ENCODE measurements at regions not wholly inside any gene's neighbourhood (a gene's known extent, or its start where the extent isn't known, plus 50 kb on each side); places are given as distances from the start of the nearest gene placed in this dataset.

GRCh38 chr5:135186662-135187522 lies 152.9 kb upstream of the PITX1 start:
- H3K36me3 ChIP-seq = no peaks in the 10 kb centered on the region
- no peaks in the 10 kb centered on the region for H3K9me3 ChIP-seq (replicated peaks)
- no peak for DNase-seq
- intact Hi-C loops (cut with micrococcal nuclease) = no loop called here
- no peak overlapping the region for H3K4me3 ChIP-seq
- H3K27me3 ChIP-seq (ENCODE audit: low read depth) = peaks cover 88% of the 10 kb centered on the region
- H3K4me1 ChIP-seq = peaks cover 10% of the 10 kb centered on the region
- no peak overlapping the region for H3K27ac ChIP-seq (replicated peaks)
- TF ChIP-seq, protein P1, sequence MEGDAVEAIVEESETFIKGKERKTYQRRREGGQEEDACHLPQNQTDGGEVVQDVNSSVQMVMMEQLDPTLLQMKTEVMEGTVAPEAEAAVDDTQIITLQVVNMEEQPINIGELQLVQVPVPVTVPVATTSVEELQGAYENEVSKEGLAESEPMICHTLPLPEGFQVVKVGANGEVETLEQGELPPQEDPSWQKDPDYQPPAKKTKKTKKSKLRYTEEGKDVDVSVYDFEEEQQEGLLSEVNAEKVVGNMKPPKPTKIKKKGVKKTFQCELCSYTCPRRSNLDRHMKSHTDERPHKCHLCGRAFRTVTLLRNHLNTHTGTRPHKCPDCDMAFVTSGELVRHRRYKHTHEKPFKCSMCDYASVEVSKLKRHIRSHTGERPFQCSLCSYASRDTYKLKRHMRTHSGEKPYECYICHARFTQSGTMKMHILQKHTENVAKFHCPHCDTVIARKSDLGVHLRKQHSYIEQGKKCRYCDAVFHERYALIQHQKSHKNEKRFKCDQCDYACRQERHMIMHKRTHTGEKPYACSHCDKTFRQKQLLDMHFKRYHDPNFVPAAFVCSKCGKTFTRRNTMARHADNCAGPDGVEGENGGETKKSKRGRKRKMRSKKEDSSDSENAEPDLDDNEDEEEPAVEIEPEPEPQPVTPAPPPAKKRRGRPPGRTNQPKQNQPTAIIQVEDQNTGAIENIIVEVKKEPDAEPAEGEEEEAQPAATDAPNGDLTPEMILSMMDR (IDR thresholded peaks at IDR 0.05; ENCODE audit: borderline replicate concordance) = no peak

DNA sequence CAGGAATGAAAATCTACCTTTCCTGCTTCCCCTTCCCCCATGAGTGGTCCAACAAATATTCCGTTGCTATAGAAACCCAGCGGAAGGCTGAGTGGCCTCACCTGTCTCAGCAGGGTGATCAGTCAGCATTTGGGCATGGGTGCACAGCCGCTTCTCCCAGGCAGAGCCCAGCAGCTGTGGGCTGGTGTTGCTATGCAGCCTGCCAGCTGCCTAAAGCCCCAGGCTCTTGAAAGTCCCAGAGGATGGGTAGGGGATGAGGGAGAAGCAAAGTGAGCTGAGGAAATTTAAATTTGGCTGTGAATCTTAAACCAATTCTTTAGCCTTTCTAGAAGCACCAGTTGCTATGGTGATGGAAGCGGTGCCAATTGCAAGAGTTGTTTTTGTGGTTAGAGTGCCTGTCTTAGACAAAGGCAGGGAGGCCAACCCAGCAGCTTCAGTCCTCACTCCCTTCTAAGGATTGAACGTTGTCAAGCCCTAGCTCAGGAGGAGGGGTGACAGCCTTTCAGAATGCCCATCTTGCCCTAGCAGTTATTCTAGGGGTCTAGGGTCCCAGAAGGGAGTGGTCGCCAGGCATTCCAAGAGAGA lies 151.5 kb upstream of the PITX1 start:
- Histone ChIP-seq H3K4me3 (no peak overlapping the region), H3K9me3 (replicated peaks) (no peaks in the 10 kb centered on the region), H3K36me3 (no peaks in the 10 kb centered on the region), H3K27ac (replicated peaks) (no peak overlapping the region), H3K4me1 (no peaks in the 10 kb centered on the region), H3K27me3 (ENCODE audit: low read depth) (peaks cover 80% of the 10 kb centered on the region)
- TF ChIP-seq, protein P1 (IDR thresholded peaks at IDR 0.05; ENCODE audit: borderline replicate concordance) = no peak
- no peak for DNase-seq
- intact Hi-C loops (cut with micrococcal nuclease) = no loop called here

DNA sequence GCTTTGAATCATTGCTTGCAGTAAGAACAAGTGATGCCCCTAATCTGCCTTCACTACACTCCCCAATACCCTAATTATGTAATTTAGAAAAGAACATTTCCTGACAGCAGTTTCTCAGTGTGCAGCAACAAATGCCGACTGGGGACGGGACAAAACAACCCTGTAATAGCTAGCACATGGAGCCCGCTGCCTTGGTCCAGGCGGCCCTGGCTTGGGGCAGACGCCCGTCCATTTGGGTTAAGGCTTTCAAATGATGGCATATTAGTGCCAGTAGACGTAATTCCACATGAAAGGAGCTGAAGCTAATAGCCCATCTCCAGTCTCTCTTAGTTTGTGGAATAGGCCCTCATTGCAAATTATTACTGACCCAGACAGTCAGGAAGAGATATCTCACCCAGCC lies 150.6 kb upstream of the PITX1 start:
- H3K27me3 ChIP-seq (ENCODE audit: low read depth) = peaks cover 77% of the 10 kb centered on the region
- intact Hi-C loops (cut with micrococcal nuclease) = no loop called here
- DNase-seq = no peak
- H3K9me3 ChIP-seq (replicated peaks) = no peaks in the 10 kb centered on the region
- H3K4me3 ChIP-seq = no peak overlapping the region
- no peaks in the 10 kb centered on the region for H3K36me3 ChIP-seq
- H3K27ac ChIP-seq (replicated peaks) = no peak overlapping the region
- TF ChIP-seq, protein P1 (IDR thresholded peaks at IDR 0.05; ENCODE audit: borderline replicate concordance) = no peak
- H3K4me1 ChIP-seq = no peaks in the 10 kb centered on the region

DNA sequence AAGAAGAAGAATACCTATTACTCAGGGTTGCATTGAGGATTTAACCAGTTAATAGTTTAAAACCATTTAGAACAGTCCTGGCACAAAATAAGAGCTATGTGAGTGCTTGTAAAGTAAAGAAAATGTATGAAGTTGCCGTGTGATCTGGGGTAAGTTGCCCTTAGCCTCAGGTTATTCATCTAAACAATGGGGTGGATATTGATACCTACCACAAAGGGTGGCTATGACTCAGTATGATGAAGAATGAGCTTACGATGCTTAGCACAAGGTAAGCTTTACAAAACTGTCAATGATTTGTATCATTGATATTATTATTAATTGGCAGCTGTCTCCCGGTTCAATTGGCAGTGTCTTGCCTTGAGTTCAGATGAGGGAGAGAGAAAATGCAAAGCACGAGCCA lies 149.4 kb upstream of the PITX1 start:
- Histone ChIP-seq H3K9me3 (replicated peaks) (no peaks in the 10 kb centered on the region), H3K27ac (replicated peaks) (no peak overlapping the region), H3K4me1 (no peaks in the 10 kb centered on the region), H3K36me3 (no peaks in the 10 kb centered on the region), H3K4me3 (no peak overlapping the region), H3K27me3 (ENCODE audit: low read depth) (peaks cover 69% of the 10 kb centered on the region)
- TF ChIP-seq, protein P1 (IDR thresholded peaks at IDR 0.05; ENCODE audit: borderline replicate concordance) = no peak
- intact Hi-C loops (cut with micrococcal nuclease) = no loop called here
- no peak for DNase-seq

DNA sequence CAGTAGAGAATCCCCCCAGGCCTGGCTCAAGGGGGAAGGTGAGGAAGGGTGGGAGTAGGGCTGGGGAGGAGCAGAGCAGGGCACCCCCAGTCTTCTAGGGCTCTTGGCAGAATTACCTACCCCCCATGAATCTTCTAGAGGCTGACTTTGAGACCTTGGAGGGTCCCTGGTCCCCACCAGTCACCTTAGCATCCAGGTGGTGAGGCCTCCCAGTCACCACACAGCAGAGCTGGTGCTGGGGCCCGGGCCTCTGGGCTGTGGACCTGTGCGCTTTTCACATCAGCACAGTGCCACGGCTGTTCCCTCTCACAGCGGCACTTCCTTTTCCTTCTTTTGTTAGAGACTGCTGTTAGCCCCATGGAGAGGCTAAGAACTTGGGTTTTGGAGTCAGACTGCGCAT lies 148.6 kb upstream of the PITX1 start:
- TF ChIP-seq, protein P1 (IDR thresholded peaks at IDR 0.05; ENCODE audit: borderline replicate concordance) = no peak
- H3K4me3 ChIP-seq = no peak overlapping the region
- no peaks in the 10 kb centered on the region for H3K36me3 ChIP-seq
- H3K9me3 ChIP-seq (replicated peaks) = no peaks in the 10 kb centered on the region
- DNase-seq = no peak
- no peak overlapping the region for H3K27ac ChIP-seq (replicated peaks)
- peaks cover 69% of the 10 kb centered on the region for H3K27me3 ChIP-seq (ENCODE audit: low read depth)
- intact Hi-C loops (cut with micrococcal nuclease) = no loop called here
- H3K4me1 ChIP-seq = no peaks in the 10 kb centered on the region

All from left ventricle myocardium inferior (tissue), 1 donor.